ENCODE measurements at regions not wholly inside any gene's neighbourhood (a gene's known extent, or its start where the extent isn't known, plus 50 kb on each side); places are given as distances from the start of the nearest gene placed in this dataset.

GRCh38 chr11:104214517-104214916 is 50.6 kb upstream of the PDGFD start:
- TF ChIP-seq CTCF (IDR thresholded peaks at IDR 0.05 in 8 of 11, conservative IDR thresholded peaks at IDR 0.05 in 3 of 11) (no peak), POLR2A (IDR thresholded peaks at IDR 0.05) (no peak), POLR2AphosphoS5 (IDR thresholded peaks at IDR 0.05) (no peak)
